Endothelial cell of umbilical vein (primary cell): ENCODE measurements at regions not wholly inside any gene's neighbourhood (a gene's known extent, or its start where the extent isn't known, plus 50 kb on each side); places are given as distances from the start of the nearest gene placed in this dataset.

ENCODE experiments used
- EZH2 ChIP-seq: IDR thresholded peaks from 2 replicates; pipeline ENCODE4 v1.6.1; 2012; ENCODE audit warnings: borderline replicate concordance, low read depth, mild to moderate bottlenecking, moderate library complexity, low read length, inconsistent platforms; ENCODE audit not compliant: severe bottlenecking
- GATA2 ChIP-seq: IDR thresholded peaks from 2 replicates; pipeline ENCODE4 v1.7.0; 2011; ENCODE audit warnings: low read depth, mild to moderate bottlenecking, moderate library complexity, mixed read lengths, low read length; ENCODE audit not compliant: insufficient read length, insufficient read depth
- JUN ChIP-seq: IDR thresholded peaks from 2 replicates; pipeline ENCODE4 v1.6.1; 2011; ENCODE audit warnings: borderline replicate concordance, low read depth; ENCODE audit not compliant: insufficient read length, insufficient read depth
- MYC ChIP-seq: IDR thresholded peaks from one replicate; pipeline ENCODE4 v1.6.1; 2011; ENCODE audit warnings: mild to moderate bottlenecking, low read depth, low read length
- POLR2A ChIP-seq: IDR thresholded peaks from 2 replicates; pipeline ENCODE4 v1.6.1; 2012; ENCODE audit warnings: low read depth, mild to moderate bottlenecking, control low read depth, low read length
- POLR2AphosphoS5 ChIP-seq: IDR thresholded peaks from 2 replicates; pipeline ENCODE4 v1.6.1; 2012; ENCODE audit warnings: low read depth, mild to moderate bottlenecking, control low read depth, low read length, moderate library complexity; ENCODE audit not compliant: insufficient read depth
- TF ChIP-seq, protein P1 (sequence below), 2 donors: IDR thresholded peaks; 1 replicate in 1 of 2; 2 replicates in 1 of 2; pipeline ENCODE4 v1.5.1; 2011; ENCODE audit warnings: low read length in 2 of 2, mild to moderate bottlenecking in 2 of 2, moderate library complexity in 2 of 2, control low read depth in 1 of 2, inconsistent platforms in 1 of 2, low read depth in 1 of 2; ENCODE audit not compliant: insufficient read depth in 1 of 2; ENCODE audit errors: extremely low read depth in 1 of 2
- TF ChIP-seq, protein P2 (sequence below): IDR thresholded peaks from 2 replicates; pipeline ENCODE4 v1.6.1; 2011; ENCODE audit not compliant: insufficient read depth, insufficient read length

DNA sequence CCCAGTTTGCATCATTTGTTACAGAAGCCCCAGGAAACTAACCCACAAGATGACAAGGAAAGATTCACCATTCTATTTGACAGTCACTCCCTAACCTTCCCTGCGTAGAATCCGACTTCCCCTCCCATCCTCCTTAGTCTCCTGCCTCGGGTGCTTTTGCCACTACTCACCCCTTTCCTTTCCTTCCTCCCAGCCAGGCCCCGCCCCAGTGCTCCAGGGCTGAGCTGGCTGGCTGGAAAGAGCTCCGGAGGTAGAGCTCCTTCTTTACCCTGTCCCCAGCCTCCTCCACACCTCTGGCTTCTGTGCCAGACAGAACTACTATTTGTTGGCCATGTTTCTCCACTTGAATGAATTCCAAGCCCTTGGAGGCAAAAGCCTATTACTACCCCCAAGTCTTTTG lies 317.6 kb upstream of the NCKAP5 start:
- TF ChIP-seq, protein P1, sequence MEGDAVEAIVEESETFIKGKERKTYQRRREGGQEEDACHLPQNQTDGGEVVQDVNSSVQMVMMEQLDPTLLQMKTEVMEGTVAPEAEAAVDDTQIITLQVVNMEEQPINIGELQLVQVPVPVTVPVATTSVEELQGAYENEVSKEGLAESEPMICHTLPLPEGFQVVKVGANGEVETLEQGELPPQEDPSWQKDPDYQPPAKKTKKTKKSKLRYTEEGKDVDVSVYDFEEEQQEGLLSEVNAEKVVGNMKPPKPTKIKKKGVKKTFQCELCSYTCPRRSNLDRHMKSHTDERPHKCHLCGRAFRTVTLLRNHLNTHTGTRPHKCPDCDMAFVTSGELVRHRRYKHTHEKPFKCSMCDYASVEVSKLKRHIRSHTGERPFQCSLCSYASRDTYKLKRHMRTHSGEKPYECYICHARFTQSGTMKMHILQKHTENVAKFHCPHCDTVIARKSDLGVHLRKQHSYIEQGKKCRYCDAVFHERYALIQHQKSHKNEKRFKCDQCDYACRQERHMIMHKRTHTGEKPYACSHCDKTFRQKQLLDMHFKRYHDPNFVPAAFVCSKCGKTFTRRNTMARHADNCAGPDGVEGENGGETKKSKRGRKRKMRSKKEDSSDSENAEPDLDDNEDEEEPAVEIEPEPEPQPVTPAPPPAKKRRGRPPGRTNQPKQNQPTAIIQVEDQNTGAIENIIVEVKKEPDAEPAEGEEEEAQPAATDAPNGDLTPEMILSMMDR (IDR thresholded peaks at IDR 0.05; ENCODE audit: extremely low read depth in 1 of 2, insufficient read depth in 1 of 2, low read depth in 1 of 2, low read length in 2 of 2), result no peak
- TF ChIP-seq POLR2AphosphoS5 (no peak), EZH2 (no peak), POLR2A (no peak), GATA2 (no peak), JUN (no peak), MYC (no peak)
- TF ChIP-seq, protein P2, sequence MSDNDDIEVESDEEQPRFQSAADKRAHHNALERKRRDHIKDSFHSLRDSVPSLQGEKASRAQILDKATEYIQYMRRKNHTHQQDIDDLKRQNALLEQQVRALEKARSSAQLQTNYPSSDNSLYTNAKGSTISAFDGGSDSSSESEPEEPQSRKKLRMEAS, result no peak
